ENCODE measurements at regions not wholly inside any gene's neighbourhood (a gene's known extent, or its start where the extent isn't known, plus 50 kb on each side); places are given as distances from the start of the nearest gene placed in this dataset.

DNA sequence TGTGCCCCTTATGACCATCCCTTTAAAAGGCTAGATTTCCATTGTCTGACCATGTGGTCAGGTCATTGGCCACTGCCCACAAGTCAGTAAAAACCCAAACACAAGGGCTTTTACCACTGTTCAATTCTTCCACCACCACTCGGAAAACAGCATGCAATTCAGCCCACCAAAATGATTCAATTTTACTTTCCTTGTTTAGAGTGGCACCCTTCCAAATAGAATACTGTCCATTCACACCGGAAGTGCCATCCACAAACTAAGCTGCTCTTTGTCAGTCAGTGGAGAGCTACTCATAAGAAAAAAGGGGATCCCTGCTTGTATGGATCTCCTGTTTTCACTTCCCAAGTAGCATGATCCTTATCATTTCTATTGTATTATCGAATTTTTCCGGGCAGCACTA is 350.7 kb upstream of the MBL2 start:
- WGBS, 2 donors (ENCODE audit: extremely low coverage in 2 of 2, insufficient read length in 2 of 2, insufficient replicate concordance in 1 of 2), result no CpG with 5 or more reads among the region's 4 CpGs

GRCh38 chr10:53122281-53122680 is 349.7 kb upstream of the MBL2 start:
- Histone ChIP-seq H3K9me3 (replicated peaks in 1 of 2; ENCODE audit: control insufficient read depth in 2 of 2, insufficient read depth in 1 of 2, low read depth in 1 of 2, low read length in 2 of 2) (no peaks in the 10 kb centered on the region), H3K27me3 (ENCODE audit: control insufficient read depth in 3 of 3, insufficient read depth in 3 of 3, low read depth in 1 of 3, low read length in 3 of 3) (no peaks in the 10 kb centered on the region), H3K4me1 (ENCODE audit: control insufficient read depth in 2 of 2, insufficient read depth in 1 of 2, low read depth in 1 of 2, low read length in 2 of 2) (no peaks in the 10 kb centered on the region), H2AK5ac (ENCODE audit: low read depth, low read length) (no peak overlapping the region), H4K91ac (ENCODE audit: low read depth, low read length, poor library complexity) (no peak overlapping the region), H3K36me3 (replicated peaks in 1 of 2; ENCODE audit: control insufficient read depth in 2 of 2, insufficient read depth in 2 of 2, low read length in 2 of 2) (no peaks in the 10 kb centered on the region), H3K9ac (ENCODE audit: low read depth, low read length, poor library complexity) (no peak overlapping the region), H4K8ac (ENCODE audit: low read depth, low read length) (no peak overlapping the region), H2BK12ac (ENCODE audit: low read length) (no peak overlapping the region), H3K4ac (ENCODE audit: low read length) (no peak overlapping the region), H2BK5ac (ENCODE audit: low read length) (no peak overlapping the region), H3K4me2 (ENCODE audit: insufficient read depth, low read length, poor library complexity, severe bottlenecking) (no peak overlapping the region), H3K14ac (ENCODE audit: low read length) (no peak overlapping the region), H3K79me1 (ENCODE audit: low read depth, low read length) (no peaks in the 10 kb centered on the region), H2BK15ac (ENCODE audit: low read length) (no peak overlapping the region), H3K4me3 (ENCODE audit: low read length in 2 of 2) (no peak overlapping the region), H3K23ac (ENCODE audit: low read depth, low read length, poor library complexity) (no peak overlapping the region), H3K27ac (replicated peaks; ENCODE audit: low read length) (no peak overlapping the region), H2BK120ac (ENCODE audit: low read depth, low read length) (no peak overlapping the region), H3K18ac (ENCODE audit: low read length) (no peak overlapping the region), H2AFZ (ENCODE audit: low read length) (no peak overlapping the region)
- no peak for DNase-seq (ENCODE audit: low spot score)
- no CpG with 5 or more reads among the region's 4 CpGs for WGBS, 2 donors (ENCODE audit: extremely low coverage in 2 of 2, insufficient read length in 2 of 2, insufficient replicate concordance in 1 of 2)

More for the DNA sequence above, 350.7 kb upstream of the MBL2 start:
- no peak overlapping the region for H3K18ac ChIP-seq (ENCODE audit: low read length)
- H2BK15ac ChIP-seq (ENCODE audit: low read length), result no peak overlapping the region
- no peak overlapping the region for H3K14ac ChIP-seq (ENCODE audit: low read length)
- no peak overlapping the region for H2BK120ac ChIP-seq (ENCODE audit: low read depth, low read length)
- no peak overlapping the region for H3K4me2 ChIP-seq (ENCODE audit: insufficient read depth, low read length, poor library complexity, severe bottlenecking)
- H2AFZ ChIP-seq (ENCODE audit: low read length), result no peak overlapping the region
- DNase-seq (ENCODE audit: low spot score), result no peak
- H3K79me1 ChIP-seq (ENCODE audit: low read depth, low read length), result no peaks in the 10 kb centered on the region
- no peak overlapping the region for H3K27ac ChIP-seq (replicated peaks; ENCODE audit: low read length)
- H4K8ac ChIP-seq (ENCODE audit: low read depth, low read length), result no peak overlapping the region
- H4K91ac ChIP-seq (ENCODE audit: low read depth, low read length, poor library complexity), result no peak overlapping the region
- H2BK5ac ChIP-seq (ENCODE audit: low read length), result no peak overlapping the region
- H3K4me3 ChIP-seq (ENCODE audit: low read length in 2 of 2), result no peak overlapping the region
- H3K27me3 ChIP-seq (ENCODE audit: control insufficient read depth in 3 of 3, insufficient read depth in 3 of 3, low read depth in 1 of 3, low read length in 3 of 3), result no peaks in the 10 kb centered on the region
- H3K9me3 ChIP-seq (replicated peaks in 1 of 2; ENCODE audit: control insufficient read depth in 2 of 2, insufficient read depth in 1 of 2, low read depth in 1 of 2, low read length in 2 of 2), result no peaks in the 10 kb centered on the region
- H3K36me3 ChIP-seq (replicated peaks in 1 of 2; ENCODE audit: control insufficient read depth in 2 of 2, insufficient read depth in 2 of 2, low read length in 2 of 2), result no peaks in the 10 kb centered on the region
- no peak overlapping the region for H3K4ac ChIP-seq (ENCODE audit: low read length)
- no peak overlapping the region for H2AK5ac ChIP-seq (ENCODE audit: low read depth, low read length)
- H2BK12ac ChIP-seq (ENCODE audit: low read length), result no peak overlapping the region
- no peak overlapping the region for H3K23ac ChIP-seq (ENCODE audit: low read depth, low read length, poor library complexity)
- H3K9ac ChIP-seq (ENCODE audit: low read depth, low read length, poor library complexity), result no peak overlapping the region
- H3K4me1 ChIP-seq (ENCODE audit: control insufficient read depth in 2 of 2, insufficient read depth in 1 of 2, low read depth in 1 of 2, low read length in 2 of 2), result no peaks in the 10 kb centered on the region

GRCh38 chr10:53115660-53116059 is 343.1 kb upstream of the MBL2 start:
- no peaks in the 10 kb centered on the region for H3K79me1 ChIP-seq (ENCODE audit: low read depth, low read length)
- no peak overlapping the region for H2BK5ac ChIP-seq (ENCODE audit: low read length)
- no peak overlapping the region for H2BK12ac ChIP-seq (ENCODE audit: low read length)
- no CpG with 5 or more reads among the region's 2 CpGs for WGBS, 2 donors (ENCODE audit: extremely low coverage in 2 of 2, insufficient read length in 2 of 2, insufficient replicate concordance in 1 of 2)
- no peak overlapping the region for H3K23ac ChIP-seq (ENCODE audit: low read depth, low read length, poor library complexity)
- no peak overlapping the region for H2AFZ ChIP-seq (ENCODE audit: low read length)
- H2BK120ac ChIP-seq (ENCODE audit: low read depth, low read length), result no peak overlapping the region
- H2BK15ac ChIP-seq (ENCODE audit: low read length), result no peak overlapping the region
- H3K14ac ChIP-seq (ENCODE audit: low read length), result no peak overlapping the region
- no peaks in the 10 kb centered on the region for H3K9me3 ChIP-seq (replicated peaks in 1 of 2; ENCODE audit: control insufficient read depth in 2 of 2, insufficient read depth in 1 of 2, low read depth in 1 of 2, low read length in 2 of 2)
- no peak overlapping the region for H4K91ac ChIP-seq (ENCODE audit: low read depth, low read length, poor library complexity)
- H2AK5ac ChIP-seq (ENCODE audit: low read depth, low read length), result no peak overlapping the region
- DNase-seq (ENCODE audit: low spot score), result no peak
- H3K4me2 ChIP-seq (ENCODE audit: insufficient read depth, low read length, poor library complexity, severe bottlenecking), result no peak overlapping the region
- no peaks in the 10 kb centered on the region for H3K4me1 ChIP-seq (ENCODE audit: control insufficient read depth in 2 of 2, insufficient read depth in 1 of 2, low read depth in 1 of 2, low read length in 2 of 2)
- H3K18ac ChIP-seq (ENCODE audit: low read length), result no peak overlapping the region
- H3K27me3 ChIP-seq (ENCODE audit: control insufficient read depth in 3 of 3, insufficient read depth in 3 of 3, low read depth in 1 of 3, low read length in 3 of 3), result no peaks in the 10 kb centered on the region
- H3K4me3 ChIP-seq (ENCODE audit: low read length in 2 of 2), result no peak overlapping the region
- no peak overlapping the region for H3K9ac ChIP-seq (ENCODE audit: low read depth, low read length, poor library complexity)
- no peaks in the 10 kb centered on the region for H3K36me3 ChIP-seq (replicated peaks in 1 of 2; ENCODE audit: control insufficient read depth in 2 of 2, insufficient read depth in 2 of 2, low read length in 2 of 2)
- H3K4ac ChIP-seq (ENCODE audit: low read length), result no peak overlapping the region
- no peak overlapping the region for H3K27ac ChIP-seq (replicated peaks; ENCODE audit: low read length)
- no peak overlapping the region for H4K8ac ChIP-seq (ENCODE audit: low read depth, low read length)

DNA sequence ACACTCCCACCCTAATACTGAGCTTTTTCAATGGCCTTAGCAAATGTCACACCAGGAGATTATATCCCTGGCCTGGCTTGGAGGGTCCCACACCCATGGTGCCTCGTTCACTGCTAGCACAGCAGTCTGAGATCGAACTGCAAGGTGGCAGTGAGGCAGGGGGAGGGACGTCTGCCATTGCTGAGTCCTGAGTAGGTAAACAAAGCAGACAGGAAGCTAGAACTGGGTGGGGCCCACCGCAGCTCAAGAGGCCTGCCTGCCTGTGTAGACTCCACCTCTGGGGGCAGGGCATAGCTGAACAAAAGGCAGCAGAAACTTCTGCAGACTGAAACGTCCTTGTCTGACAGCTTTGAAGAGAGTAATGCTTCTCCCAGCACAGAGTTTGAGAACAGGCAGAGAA is 338.9 kb upstream of the MBL2 start:
- Histone ChIP-seq H3K27me3 (ENCODE audit: control insufficient read depth in 3 of 3, insufficient read depth in 3 of 3, low read depth in 1 of 3, low read length in 3 of 3) (no peaks in the 10 kb centered on the region), H4K8ac (ENCODE audit: low read depth, low read length) (no peak overlapping the region), H3K23ac (ENCODE audit: low read depth, low read length, poor library complexity) (no peak overlapping the region), H3K4me1 (ENCODE audit: control insufficient read depth in 2 of 2, insufficient read depth in 1 of 2, low read depth in 1 of 2, low read length in 2 of 2) (no peaks in the 10 kb centered on the region), H3K4me3 (ENCODE audit: low read length in 2 of 2) (no peak overlapping the region), H2BK12ac (ENCODE audit: low read length) (no peak overlapping the region), H2BK5ac (ENCODE audit: low read length) (no peak overlapping the region), H3K18ac (ENCODE audit: low read length) (no peak overlapping the region), H4K91ac (ENCODE audit: low read depth, low read length, poor library complexity) (no peak overlapping the region), H2AK5ac (ENCODE audit: low read depth, low read length) (no peak overlapping the region), H3K36me3 (replicated peaks in 1 of 2; ENCODE audit: control insufficient read depth in 2 of 2, insufficient read depth in 2 of 2, low read length in 2 of 2) (no peaks in the 10 kb centered on the region), H2BK15ac (ENCODE audit: low read length) (no peak overlapping the region), H3K27ac (replicated peaks; ENCODE audit: low read length) (no peak overlapping the region), H3K14ac (ENCODE audit: low read length) (no peak overlapping the region), H3K4me2 (ENCODE audit: insufficient read depth, low read length, poor library complexity, severe bottlenecking) (no peak overlapping the region), H2BK120ac (ENCODE audit: low read depth, low read length) (no peak overlapping the region), H3K9me3 (replicated peaks in 1 of 2; ENCODE audit: control insufficient read depth in 2 of 2, insufficient read depth in 1 of 2, low read depth in 1 of 2, low read length in 2 of 2) (no peaks in the 10 kb centered on the region), H2AFZ (ENCODE audit: low read length) (peak overlapping the region; percentile 62), H3K9ac (ENCODE audit: low read depth, low read length, poor library complexity) (no peak overlapping the region), H3K4ac (ENCODE audit: low read length) (no peak overlapping the region), H3K79me1 (ENCODE audit: low read depth, low read length) (no peaks in the 10 kb centered on the region)
- DNase-seq (ENCODE audit: low spot score), result no peak
- WGBS, 2 donors (ENCODE audit: extremely low coverage in 2 of 2, insufficient read length in 2 of 2, insufficient replicate concordance in 1 of 2), result no CpG with 5 or more reads among the region's 5 CpGs
